GM18499 (cell line): ENCODE measurements at regions not wholly inside any gene's neighbourhood (a gene's known extent, or its start where the extent isn't known, plus 50 kb on each side); places are given as distances from the start of the nearest gene placed in this dataset.

Experiments used
- ATAC-seq: cut with Tn5 transposase; IDR thresholded peaks from one replicate; pipeline ENCODE4 v1.9.1; 2021; ENCODE audit warnings: moderate number of reproducible peaks; ENCODE audit not compliant: insufficient read depth, unreplicated experiment

DNA sequence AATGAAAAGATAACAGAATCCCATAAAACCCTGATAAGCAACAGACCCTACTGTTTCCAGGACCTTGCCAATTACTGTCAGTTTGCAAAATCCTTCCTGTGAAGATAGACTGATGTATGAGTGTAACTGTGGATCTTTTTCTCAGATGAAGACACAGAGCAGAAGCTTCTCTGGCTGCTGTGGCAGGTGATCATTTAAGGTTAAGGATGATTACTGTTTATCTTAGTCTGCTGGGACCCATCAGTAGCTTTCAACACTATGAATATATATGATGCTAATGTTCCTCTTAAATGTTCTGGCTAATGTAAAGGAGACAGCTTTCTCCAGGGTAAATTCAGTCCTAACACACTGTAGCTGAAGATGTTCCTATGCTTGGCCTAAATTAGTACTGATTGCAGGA, 56.0 kb upstream of the CTTNBP2 start:
- no peak for ATAC-seq

DNA sequence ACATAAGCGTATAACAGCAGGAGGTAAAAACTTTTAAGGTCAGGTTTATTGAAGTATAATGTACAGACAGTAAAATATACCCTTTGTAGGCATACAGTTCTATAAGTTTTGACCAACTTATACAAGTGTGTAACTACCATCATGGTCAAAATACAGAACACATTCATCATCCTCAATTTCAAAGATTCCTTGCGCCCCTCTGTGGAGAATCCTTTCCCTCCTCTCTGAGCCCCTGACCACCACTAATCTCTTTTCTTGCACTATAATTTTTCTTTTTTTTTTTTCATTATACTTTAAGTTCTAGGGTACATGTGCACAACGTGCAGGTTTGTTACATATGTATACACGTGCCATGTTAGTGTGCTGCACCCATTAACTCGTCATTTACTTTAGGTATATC, 58.1 kb upstream of the CTTNBP2 start:
- no peak for ATAC-seq

DNA sequence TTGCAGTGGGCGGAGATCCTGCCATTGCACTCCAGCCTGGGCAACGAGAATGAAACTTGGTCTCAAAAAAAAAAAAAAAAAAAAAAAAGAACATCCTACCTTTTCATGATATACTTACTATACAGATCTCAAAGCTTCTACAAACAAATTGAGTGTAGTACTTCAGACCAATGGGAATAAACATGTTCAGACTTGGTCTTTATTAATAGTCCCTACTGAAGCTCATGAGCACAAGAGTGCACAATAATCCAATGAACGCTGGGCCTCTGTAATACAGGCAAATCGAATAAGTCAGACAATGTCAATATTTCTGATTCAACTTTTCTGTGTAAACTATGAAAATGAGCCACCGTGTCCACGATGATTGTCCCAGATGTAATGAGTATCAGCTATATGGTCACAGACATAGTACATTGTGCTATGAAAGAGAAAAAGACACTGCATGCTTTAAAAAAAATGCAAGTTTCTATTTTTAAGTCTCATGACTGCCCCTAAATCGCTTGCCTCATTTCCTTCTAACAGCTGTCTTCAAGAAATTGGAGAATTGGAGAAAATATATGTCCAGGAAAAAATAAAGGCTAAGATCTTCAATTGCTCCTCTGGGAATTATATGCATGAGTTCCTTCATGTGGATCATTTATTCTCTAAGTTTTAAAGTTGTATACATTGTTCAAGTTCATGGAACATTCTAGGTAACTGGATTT, 64.0 kb upstream of the CTTNBP2 start:
- no peak for ATAC-seq

DNA sequence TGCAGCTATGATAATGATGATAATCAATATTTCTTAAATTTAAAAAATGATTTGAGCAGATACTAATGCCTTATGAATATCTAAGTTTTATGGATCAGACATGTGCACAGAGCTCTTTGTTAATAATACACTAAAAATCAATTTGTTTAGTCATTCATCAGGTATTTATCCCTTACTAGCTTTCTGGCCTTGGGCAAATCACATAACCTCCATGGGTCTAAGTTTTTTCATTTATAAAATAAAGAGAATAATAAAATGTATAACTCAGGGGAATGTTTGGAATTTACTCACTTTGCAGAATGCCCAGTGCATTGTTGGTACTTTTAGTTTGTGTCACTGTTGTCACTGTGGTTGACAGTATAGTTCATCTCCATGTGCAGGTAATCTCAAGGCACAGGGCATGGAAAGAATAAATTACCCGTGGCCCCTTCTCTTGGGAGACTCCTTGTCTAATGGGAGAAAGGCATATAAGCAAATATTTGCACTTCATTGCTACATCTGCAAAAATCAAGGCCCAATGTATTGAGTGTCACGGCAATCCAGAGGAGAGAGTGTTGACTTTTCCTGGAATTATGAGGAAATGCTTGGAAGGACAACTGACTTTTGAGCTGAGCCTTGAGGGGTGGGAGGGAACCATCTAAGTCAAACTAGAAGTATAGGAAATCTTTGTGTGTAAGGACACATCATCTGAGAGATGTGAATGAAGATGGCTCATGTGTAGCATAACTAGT, 64.7 kb upstream of the CTTNBP2 start:
- ATAC-seq, result no peak

DNA sequence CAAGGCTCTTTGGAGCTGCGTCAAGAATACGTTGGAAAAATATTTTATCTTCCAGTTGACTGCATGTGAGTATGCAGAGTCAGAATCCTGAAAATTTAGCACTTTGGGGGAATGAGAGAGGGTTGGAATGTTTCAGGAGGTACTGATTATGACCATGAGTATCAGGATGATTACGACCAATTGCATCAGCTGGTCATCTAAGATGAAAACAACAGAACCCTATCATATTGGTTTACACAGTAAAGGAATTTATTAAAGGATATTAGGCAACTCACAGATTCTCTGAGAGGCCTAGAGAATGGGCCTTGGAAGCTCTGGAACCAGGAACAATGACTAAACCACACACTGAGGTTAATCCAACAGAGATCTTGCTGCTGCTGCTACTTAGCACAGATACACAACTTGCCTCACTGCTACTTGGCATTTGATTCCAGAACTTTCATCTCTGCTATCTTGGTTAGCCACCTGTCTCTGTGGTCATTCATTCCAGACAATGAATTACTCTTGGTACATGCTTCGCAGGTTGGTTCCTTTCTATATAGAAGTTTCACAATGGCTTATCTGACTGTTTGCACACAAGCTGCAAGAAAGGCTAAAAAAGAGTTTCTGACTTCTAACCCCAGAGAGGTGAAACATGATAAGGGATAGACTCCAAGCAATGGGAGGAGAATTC, 68.0 kb upstream of the CTTNBP2 start:
- ATAC-seq, result no peak

DNA sequence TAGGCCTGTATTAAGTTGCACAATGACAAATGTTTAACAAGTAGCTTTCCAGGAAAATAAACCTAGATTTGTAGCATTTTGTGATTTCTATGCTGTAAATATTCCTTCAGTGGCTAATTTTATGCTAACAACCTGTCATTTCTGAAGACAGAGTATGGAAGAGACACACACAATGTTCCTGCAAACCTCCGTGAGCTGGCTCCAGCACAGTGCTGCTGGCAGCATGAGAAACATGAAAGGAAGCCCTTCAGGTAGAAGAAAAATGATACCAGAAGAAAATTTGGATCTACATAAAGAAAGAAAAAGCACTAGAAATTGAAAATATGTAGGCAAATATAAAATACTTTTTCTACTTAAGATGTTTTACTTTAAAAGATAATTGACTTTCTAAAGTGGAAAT, 69.5 kb upstream of the CTTNBP2 start:
- ATAC-seq, result no peak

DNA sequence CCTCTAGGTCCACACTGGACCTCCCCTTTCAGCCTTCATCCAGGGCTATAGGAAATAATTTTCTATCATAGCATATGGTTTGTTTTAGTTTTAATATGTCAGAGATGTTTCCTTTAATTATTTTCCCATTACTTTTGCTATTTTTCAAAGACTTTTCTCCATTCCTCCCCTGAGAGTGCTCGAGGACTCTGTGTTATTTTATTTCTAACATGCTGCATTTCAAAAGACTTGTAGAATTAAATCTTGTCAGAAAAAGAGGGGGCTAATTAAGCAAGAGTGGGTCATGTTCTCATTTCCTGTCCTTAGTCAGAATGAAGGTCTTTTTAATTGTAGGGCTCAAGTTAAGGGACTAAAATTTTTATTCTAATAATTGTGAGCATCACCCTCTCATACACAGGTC, 71.6 kb upstream of the CTTNBP2 start:
- ATAC-seq, result no peak

DNA sequence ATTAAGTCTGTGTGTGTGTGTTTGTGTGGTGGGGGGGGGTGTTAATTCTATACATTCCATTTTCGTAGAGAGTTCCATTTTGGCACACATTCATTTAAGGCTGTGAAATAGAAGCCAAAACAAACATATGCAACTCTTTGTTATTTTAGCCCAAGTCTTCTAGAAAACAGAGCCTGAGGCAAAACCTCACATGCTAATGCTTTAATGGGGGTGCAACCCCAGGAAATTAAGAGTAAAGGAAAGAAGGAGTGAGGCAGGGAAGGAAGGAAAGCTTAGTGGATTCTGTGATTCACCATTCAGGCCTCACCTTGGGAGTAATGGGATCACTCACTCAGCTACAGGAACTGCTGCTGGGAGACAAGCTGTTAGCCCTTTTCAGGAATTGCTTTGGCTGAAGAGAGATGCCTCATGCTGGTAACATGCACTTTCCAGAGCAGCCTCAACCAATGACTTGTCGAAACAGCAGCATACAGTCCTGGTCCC, 73.0 kb upstream of the CTTNBP2 start:
- ATAC-seq, result no peak

DNA sequence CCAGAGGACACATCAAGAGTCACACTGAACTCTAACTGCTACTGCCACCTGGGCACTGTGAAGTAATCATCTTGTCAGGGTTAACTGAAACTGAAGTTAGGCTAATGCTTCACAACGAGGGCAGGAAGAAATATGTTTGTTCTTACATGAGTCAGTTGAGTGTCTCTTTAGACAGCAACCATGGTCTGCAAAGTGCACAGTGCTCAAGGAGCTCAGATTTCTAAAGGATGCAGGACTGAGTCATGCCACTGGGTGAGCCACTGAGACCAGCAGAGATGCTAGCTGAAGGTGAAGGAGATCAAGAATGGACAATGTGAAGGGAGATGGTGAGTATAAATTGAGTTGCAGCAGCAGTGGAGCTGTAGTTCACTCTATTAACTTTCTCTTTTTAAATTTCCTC, 76.0 kb upstream of the CTTNBP2 start:
- no peak for ATAC-seq

DNA sequence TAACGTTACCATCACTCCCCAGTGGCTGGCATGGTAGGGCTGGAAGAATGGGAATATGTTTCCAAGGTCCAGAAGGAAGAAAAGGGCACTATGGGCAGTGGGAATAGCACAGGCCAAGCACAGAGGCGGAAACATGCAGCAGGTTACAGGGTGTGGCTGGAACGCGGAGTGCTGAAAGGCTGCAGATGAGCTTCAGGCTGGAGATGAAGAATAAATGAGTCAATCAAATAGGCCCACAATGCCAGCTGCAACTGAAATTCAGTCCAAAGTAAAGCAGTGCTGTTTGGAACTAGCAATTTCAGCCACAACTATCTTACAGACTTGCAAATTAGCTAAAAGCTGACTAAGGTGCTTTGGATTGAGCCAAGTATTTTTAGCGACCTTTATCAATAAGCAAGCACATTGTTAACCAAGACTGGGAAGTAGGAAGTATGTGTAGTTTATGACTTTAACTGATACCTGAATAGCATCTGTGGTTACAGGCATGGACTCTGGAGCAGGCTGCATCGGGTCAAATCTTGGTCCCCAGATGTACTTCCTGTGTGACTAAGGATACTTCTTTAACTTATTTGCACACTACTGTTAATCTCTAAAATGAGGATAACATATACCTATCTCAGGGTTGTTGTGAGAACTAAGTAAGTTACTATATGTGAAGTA, 77.5 kb upstream of the CTTNBP2 start:
- ATAC-seq, result no peak

DNA sequence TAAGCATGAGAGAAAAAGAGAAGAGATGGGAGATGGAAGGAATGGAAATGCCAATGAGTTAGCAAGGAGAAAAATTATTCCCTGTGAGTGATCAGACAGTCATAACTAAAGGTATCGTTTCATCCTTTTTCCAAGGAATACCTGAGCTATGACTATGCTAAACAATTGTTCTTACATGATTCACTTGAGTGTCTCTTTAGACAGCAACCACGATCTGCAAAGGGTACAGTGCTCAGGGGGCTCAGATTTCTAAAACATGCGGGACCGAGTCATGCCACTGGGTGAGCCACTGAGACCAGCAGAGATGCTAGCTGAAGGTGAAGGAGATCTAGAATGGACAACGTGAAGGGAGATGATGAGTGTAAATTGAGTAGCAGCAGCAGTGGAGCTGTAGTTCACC, 78.0 kb upstream of the CTTNBP2 start:
- ATAC-seq, result no peak

DNA sequence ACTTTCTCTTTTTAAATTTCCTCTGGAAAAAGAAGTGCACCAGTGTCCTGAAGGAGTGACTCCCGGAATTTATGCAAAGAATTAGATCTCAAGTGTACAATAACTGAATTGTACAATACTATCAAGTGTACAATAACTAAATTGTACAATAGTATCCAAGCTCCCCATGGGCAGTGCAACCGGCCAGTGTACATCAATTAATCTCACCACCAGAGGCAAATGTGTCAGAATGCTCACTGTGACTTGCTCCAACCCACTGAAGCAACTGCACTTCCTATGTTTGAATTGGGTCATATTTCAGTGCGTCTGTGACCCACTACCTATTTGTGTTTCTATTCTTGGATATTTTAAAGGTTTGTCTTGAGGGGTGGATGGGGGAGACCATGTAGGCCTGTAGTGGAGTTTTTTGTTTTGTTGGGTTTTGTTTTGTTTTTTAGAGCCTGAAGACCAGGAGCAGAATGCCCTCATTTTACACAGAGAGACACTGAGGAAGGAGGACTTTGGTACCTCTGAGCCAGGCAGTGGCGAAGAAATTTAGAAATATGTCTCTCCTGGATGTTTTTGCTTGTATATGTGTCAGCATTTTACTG, 78.5 kb upstream of the CTTNBP2 start:
- no peak for ATAC-seq

DNA sequence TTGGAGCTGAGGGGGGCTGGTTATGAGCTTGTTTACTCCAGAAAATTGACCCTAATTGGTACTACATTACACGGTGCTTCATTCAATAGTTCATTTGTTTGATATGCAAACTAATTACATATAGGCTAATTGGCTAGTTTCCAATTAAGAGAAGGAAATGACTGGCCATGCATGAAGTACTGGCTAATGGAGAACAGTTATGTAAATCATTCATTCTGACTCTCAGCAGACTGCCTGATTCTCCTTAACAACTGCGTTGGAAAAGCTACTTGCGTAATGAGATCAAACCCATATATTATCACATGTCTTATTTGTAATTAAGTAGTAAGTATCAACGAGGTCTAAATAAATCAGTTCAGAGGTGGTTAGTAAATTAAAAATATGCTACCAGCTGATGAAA, 81.8 kb upstream of the CTTNBP2 start:
- no peak for ATAC-seq

DNA sequence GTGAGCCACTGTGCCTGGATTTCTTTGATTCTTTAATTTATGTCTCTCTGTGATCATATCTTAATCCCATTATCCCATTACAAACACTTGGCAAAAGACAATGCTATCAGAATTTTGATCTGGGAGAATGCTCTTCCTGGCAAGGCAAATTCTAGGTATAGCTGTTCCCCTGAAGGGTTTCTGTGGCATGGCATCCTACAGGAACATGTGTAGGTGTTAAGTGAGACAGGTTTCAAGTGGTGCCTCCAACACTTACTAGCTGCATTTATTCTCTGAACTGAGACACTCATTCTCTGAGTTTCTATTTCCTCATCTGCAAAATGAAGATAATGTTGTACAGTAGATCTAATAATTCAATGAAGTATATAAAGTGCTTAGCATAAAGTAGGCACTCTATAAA, 87.1 kb upstream of the CTTNBP2 start:
- no peak for ATAC-seq

DNA sequence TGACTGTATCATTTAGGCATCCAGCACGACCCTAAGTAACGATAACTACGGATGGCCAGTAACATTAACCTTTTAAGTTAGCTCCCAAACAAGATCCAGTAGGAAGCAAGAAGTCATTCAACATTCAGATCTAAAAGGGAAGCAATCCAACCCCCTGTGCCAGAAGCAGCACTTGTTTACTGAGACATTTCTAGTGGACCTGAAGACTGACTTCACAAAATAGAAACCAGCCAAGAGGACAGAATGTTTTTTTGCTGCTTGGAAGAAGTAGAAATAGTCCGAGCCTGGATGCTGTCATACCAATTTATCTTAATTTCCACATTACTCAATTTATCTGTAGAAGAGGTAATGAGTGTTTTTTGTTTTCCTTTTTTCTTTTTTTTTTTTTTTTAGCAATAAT, 88.0 kb upstream of the CTTNBP2 start:
- no peak for ATAC-seq

DNA sequence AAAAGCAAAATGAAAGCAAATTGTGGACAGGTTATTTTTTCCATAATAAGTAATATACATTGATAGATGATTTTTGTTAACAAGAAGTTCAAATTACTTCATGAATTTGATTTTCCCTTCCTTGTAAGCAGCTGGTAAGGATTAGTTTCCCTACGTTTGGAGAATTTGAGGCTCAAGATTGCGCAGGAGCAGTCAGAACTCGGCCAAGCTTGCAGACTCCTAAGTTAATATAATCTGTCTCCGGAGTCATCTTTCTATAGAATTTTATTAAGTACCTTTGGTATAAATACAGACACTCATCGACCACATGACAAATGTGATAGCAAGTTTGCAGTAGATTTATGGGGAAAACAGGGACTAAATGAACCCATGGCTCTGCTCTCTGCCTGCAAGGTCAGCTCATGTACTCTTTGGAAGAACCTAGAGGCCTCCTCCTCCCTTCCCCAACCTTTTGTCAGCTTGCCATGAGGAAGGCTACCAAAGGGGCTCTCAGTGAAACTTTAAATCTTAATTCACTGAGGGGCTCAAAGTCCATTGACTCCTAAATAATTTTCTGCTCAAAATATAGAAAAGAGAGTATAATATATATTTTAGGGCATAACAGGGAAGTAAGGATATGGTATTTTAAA, 89.2 kb upstream of the CTTNBP2 start:
- no peak for ATAC-seq

DNA sequence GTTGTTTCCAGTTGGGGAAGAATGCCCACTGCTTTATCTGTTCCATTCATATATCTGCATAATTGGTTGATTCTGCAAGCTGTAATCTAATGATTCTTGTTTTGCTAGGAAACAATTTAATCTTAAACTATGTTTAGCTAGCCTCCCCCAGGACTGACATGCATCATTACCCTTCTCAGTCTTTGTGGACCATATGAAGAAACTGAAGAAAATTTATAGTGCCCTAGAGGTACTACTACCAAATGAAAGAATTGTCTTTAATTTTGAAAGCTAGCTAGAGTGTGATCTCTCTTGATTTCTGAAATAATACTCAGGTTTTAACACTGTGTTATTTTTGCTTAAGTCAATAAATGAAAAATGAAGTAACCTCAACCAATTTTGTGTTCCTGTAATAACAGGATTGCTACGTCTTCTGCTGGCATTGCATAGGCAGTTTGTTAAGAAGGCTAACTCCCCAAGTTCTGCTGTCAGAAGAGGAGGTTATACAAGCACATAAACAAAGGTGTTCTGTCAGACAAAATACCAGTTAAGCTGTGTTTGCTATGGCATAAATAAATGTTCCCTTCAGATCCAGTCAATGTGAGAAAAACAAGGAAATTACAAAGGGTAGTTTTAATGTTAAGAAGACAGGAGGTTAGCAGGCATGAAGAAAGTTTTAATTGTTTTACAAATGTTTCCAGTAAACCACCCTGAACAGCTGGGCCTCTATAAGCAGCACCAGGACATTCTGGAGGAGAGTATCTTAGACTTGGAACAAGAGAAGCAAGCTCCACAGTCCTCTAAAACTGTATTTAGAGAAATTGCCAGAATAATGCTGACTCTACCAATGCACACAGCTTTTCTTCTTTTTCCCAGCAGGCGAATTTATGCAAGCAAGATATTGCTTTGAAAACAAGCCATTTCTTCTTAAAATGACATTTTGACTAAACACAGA, 90.3 kb upstream of the CTTNBP2 start:
- ATAC-seq, result no peak

DNA sequence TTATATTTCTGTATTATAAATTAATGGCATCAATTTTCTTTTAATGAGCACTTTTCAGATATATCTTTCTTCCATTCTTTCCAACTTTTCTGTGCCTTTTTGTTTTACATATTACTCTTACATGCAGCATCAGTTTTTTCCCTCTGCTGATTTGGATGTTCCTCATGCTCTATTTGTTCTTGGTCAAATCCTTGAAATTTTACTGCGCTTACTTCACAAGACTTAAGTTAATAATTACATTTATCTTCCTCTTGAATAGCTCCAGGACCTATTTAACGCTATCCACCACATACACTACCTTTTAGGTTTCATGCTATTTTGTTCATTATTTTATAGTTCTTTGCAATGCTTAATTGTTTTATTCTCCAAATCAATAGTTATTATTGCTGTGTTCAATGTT, 97.6 kb upstream of the CTTNBP2 start:
- ATAC-seq, result no peak
